ENCODE measurements at regions not wholly inside any gene's neighbourhood (a gene's known extent, or its start where the extent isn't known, plus 50 kb on each side); places are given as distances from the start of the nearest gene placed in this dataset.
"Not testable (repeated sequence)": the region's sequence is repeated elsewhere in the genome, so short reads cannot be mapped to it uniquely, and the experiment has no call there.

DNA sequence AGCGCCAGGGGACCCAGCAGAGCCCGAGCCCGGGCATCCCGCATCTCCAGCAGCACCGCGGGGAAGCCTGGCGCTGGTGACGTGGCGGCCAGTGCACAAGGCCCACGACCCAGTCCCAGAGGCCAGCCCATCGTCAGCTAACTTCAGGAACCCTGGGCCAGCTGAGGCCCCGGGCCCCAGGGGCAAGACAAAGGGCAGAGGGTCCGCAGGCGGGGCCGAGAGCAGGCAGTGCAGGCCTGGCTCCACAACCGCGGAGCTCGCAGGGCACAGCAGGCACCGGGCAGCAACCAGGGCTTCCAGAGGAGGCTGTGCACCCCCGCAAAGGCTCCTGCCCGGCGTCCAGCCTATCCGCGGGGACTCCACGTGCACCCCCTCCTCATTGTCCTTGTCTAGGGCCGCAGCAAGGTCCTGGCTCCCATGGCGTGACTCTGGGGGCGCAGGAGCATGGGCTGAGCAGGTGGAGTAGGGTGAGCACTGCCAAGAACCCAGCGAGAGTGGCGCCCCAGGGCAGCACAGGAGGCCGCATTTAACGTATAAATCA, 352.5 kb downstream of the KCNJ18 start:
- not testable (repeated sequence) for DNase-seq (ENCODE audit: low read depth in 4 of 4, low spot score in 2 of 4)

- not testable (repeated sequence) for DNase-seq (ENCODE audit: low read depth in 4 of 4, low spot score in 2 of 4)
These were observed 355.2 kb downstream of the KCNJ18 start for GRCh38 chr17:22047521-22047920.

GRCh38 chr17:22048226-22048625, 355.9 kb downstream of the KCNJ18 start:
- not testable (repeated sequence) for DNase-seq (ENCODE audit: low read depth in 4 of 4, low spot score in 2 of 4)

- DNase-seq (ENCODE audit: low read depth in 4 of 4, low spot score in 2 of 4): not testable (repeated sequence)
These were observed 358.4 kb downstream of the KCNJ18 start for GRCh38 chr17:22050766-22051165.

DNA sequence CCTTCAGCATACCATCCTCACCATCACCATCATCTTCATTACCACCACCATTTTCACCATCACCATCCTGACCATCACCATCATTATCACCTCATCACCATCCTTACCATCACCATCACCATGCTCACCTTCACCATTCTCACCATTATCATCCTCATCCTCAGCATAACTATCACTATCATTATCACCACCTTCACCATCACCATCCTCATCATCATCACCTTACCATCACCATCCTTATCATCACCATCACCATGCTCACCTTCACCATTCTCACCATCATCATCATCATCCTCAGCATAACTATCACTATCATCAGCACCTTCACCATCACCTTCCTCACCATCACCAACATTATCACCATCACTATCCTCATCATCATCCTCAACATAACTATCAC, 360.4 kb downstream of the KCNJ18 start:
- DNase-seq (ENCODE audit: low read depth in 4 of 4, low spot score in 2 of 4): not testable (repeated sequence)

DNA sequence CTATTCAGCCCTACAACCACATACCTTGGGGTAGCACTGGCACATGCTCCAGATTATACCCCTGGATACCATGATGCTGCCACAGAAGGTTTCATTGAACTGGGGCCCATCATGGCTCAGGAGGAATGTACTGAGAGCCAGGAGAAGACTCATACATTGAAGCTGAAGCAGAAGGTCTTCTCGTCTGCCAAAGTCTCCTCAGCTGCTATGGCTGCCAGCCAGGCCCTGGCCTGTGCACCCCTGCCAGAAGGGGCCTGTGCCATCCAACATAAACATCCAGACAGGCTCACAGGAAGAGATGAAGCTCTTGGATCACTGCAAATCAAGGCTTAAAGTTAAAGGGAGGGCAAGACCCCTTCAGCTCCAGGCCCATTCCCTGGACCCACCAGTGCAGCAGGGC, 364.2 kb downstream of the KCNJ18 start:
- DNase-seq (ENCODE audit: low read depth in 4 of 4, low spot score in 2 of 4): not testable (repeated sequence)

- DNase-seq (ENCODE audit: low read depth in 4 of 4, low spot score in 2 of 4): not testable (repeated sequence)
These were observed 383.6 kb downstream of the KCNJ18 start for GRCh38 chr17:22075918-22076317.

- not testable (repeated sequence) for DNase-seq (ENCODE audit: low read depth in 4 of 4, low spot score in 2 of 4)
These were observed 396.3 kb downstream of the KCNJ18 start for GRCh38 chr17:22088589-22088988.

GRCh38 chr17:22090263-22090935, 398.1 kb downstream of the KCNJ18 start:
- DNase-seq (ENCODE audit: low read depth in 4 of 4, low spot score in 2 of 4): no peak

- DNase-seq (ENCODE audit: low read depth in 4 of 4, low spot score in 2 of 4): not testable (repeated sequence)
These were observed 398.8 kb downstream of the KCNJ18 start for GRCh38 chr17:22091041-22091679.

GRCh38 chr17:22091840-22092239, 399.5 kb downstream of the KCNJ18 start:
- not testable (repeated sequence) for DNase-seq (ENCODE audit: low read depth in 4 of 4, low spot score in 2 of 4)

DNA sequence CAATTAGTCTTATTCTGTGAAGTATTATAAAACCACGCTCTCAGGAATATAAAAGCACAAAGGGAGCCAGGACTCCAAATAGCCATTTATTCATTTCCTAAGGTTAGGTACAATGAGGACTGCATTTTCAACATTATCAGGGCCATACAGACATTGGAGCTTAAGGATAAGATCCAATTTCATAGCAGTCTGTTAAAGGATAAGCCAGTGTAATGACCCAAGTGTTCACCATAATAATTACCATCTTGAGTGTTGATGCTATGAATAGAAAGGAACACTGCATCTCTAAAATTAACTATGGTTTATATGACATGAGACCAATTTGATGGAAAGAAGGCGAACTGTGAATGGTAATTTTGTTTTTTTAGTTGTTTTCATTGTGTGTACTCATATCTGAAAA, 403.1 kb downstream of the KCNJ18 start:
- not testable (repeated sequence) for DNase-seq (ENCODE audit: low read depth in 4 of 4, low spot score in 2 of 4)

- DNase-seq (ENCODE audit: low read depth in 4 of 4, low spot score in 2 of 4): not testable (repeated sequence)
These were observed 407.3 kb downstream of the KCNJ18 start for GRCh38 chr17:22099633-22100032.

- DNase-seq (ENCODE audit: low read depth in 4 of 4, low spot score in 2 of 4): no peak
These were observed 409.9 kb downstream of the KCNJ18 start for GRCh38 chr17:22102177-22102576.

- not testable (repeated sequence) for DNase-seq (ENCODE audit: low read depth in 4 of 4, low spot score in 2 of 4)
These were observed 424.4 kb downstream of the KCNJ18 start for GRCh38 chr17:22116720-22117119.

GRCh38 chr17:22117401-22117800, 425.1 kb downstream of the KCNJ18 start:
- not testable (repeated sequence) for DNase-seq (ENCODE audit: low read depth in 4 of 4, low spot score in 2 of 4)

GRCh38 chr17:22119016-22119415, 426.7 kb downstream of the KCNJ18 start:
- not testable (repeated sequence) for DNase-seq (ENCODE audit: low read depth in 4 of 4, low spot score in 2 of 4)

GRCh38 chr17:22119751-22120150, 427.4 kb downstream of the KCNJ18 start:
- DNase-seq (ENCODE audit: low read depth in 4 of 4, low spot score in 2 of 4): not testable (repeated sequence)

GRCh38 chr17:22123536-22124281, 431.4 kb downstream of the KCNJ18 start:
- DNase-seq (ENCODE audit: low read depth in 4 of 4, low spot score in 2 of 4): no peak

- no peak for DNase-seq (ENCODE audit: low read depth in 4 of 4, low spot score in 2 of 4)
These were observed 435.8 kb downstream of the KCNJ18 start for GRCh38 chr17:22128171-22128570.

GRCh38 chr17:22128723-22129122, 436.4 kb downstream of the KCNJ18 start:
- no peak for DNase-seq (ENCODE audit: low read depth in 4 of 4, low spot score in 2 of 4)
